H1 (cell line): ENCODE measurements at regions not wholly inside any gene's neighbourhood (a gene's known extent, or its start where the extent isn't known, plus 50 kb on each side); places are given as distances from the start of the nearest gene placed in this dataset.

Experiments
- CHD2 ChIP-seq: IDR thresholded peaks from 2 replicates; pipeline ENCODE4 v1.6.1; 2012; ENCODE audit warnings: low read length, improper control_type of control experiment
- CREB1 ChIP-seq: IDR thresholded peaks from 2 replicates; pipeline ENCODE4 v1.6.1; 2012; ENCODE audit warnings: inconsistent platforms
- CTCF ChIP-seq, 3 experiments: IDR thresholded peaks; 1 replicate in 2 of 3; 2 replicates in 1 of 3; pipeline versions ENCODE4 v1.5.1 to v1.6.1; 2011; ENCODE audit warnings: low read length in 3 of 3, mild to moderate bottlenecking in 3 of 3, inconsistent platforms in 2 of 3, low read depth in 1 of 3, moderate library complexity in 1 of 3; ENCODE audit not compliant: insufficient read depth in 1 of 3; ENCODE audit errors: control extremely low read depth in 1 of 3
- EZH2 ChIP-seq: fragments of 200-600 bp; sonication (generic); IDR thresholded peaks from 2 replicates; pipeline ENCODE4 v1.7.1; 2012; ENCODE audit warnings: low read depth, mild to moderate bottlenecking, moderate library complexity, low read length, inconsistent platforms; ENCODE audit not compliant: severe bottlenecking
- RAD21 ChIP-seq, 2 experiments: IDR thresholded peaks in 1 of 2; conservative IDR thresholded peaks in 1 of 2; 2 replicates each; pipeline ENCODE4 v1.6.1; 2011; ENCODE audit warnings: low read depth in 2 of 2, low read length in 2 of 2, improper control_type of control experiment in 1 of 2, inconsistent platforms in 1 of 2, mild to moderate bottlenecking in 1 of 2, moderate library complexity in 1 of 2
- YY1 ChIP-seq: IDR thresholded peaks from 2 replicates; pipeline ENCODE4 v1.6.1; 2011; ENCODE audit warnings: low read depth, mild to moderate bottlenecking, low read length

- TF ChIP-seq CREB1 (no peak), RAD21 (IDR thresholded peaks at IDR 0.05 in 1 of 2, conservative IDR thresholded peaks at IDR 0.05 in 1 of 2; ENCODE audit: low read depth in 2 of 2, low read length in 2 of 2) (no peak), CTCF (IDR thresholded peaks at IDR 0.05; ENCODE audit: control extremely low read depth in 1 of 3, insufficient read depth in 1 of 3, low read depth in 1 of 3, low read length in 3 of 3) (no peak), CHD2 (no peak), EZH2 (no peak), YY1 (no peak)
Observed at GRCh38 chr20:51227744-51228143, 204.8 kb upstream of the KCNG1 start.
